Hepatocyte (in vitro differentiated cells): ENCODE measurements at regions not wholly inside any gene's neighbourhood (a gene's known extent, or its start where the extent isn't known, plus 50 kb on each side); places are given as distances from the start of the nearest gene placed in this dataset.

ENCODE experiments used
- CTCF ChIP-seq: fragments of 200-600 bp; sonication (generic); IDR thresholded peaks from 2 replicates; pipeline ENCODE4 v1.5.1; 2016; ENCODE audit warnings: antibody characterized with exemption, mild to moderate bottlenecking; ENCODE audit not compliant: poor library complexity
- EZH2 ChIP-seq: fragments of 200-600 bp; sonication (generic); IDR thresholded peaks from 2 replicates; pipeline ENCODE4 v1.6.1; 2016; ENCODE audit warnings: antibody characterized with exemption, mild to moderate bottlenecking, borderline replicate concordance

- TF ChIP-seq CTCF (no peak), EZH2 (no peak)
Measured at GRCh38 chr15:96170979-96171739, 159.3 kb upstream of the NR2F2 start.
